HTR-8/SVneo (cell line): ENCODE measurements at regions not wholly inside any gene's neighbourhood (a gene's known extent, or its start where the extent isn't known, plus 50 kb on each side); places are given as distances from the start of the nearest gene placed in this dataset.

Experiments used
- DNase-seq: peaks from one replicate; pipeline ENCODE4 v3.0.0; 2011; ENCODE audit warnings: low spot score, mixed read lengths; ENCODE audit not compliant: insufficient read length
- FAIRE-seq: peaks from 2 replicates; lab custom pipeline; 2011; peaks lifted over from hg19 to GRCh38; lab: Jason Lieb, UNC

DNA sequence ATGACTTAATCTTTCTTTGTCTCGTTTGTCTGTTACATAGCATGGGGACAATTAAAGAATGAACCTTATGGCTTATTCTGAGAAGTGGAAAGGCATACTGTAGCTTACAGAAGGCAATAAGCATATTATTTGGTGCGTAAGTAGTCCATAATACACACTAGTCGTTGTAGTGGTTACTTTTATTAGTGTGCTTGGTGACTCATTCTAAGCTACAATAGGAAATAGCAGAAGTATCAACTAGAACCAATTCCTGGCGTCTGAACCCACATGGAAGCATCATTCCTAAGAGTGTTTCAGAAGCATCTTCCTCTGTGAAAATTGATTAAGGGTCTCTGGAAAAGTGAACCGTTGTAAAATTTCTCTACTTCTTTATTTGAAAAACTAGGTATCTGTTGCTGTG, 777.8 kb upstream of the EEF2KMT start:
- FAIRE-seq (no peak), DNase-seq (no peak)

DNA sequence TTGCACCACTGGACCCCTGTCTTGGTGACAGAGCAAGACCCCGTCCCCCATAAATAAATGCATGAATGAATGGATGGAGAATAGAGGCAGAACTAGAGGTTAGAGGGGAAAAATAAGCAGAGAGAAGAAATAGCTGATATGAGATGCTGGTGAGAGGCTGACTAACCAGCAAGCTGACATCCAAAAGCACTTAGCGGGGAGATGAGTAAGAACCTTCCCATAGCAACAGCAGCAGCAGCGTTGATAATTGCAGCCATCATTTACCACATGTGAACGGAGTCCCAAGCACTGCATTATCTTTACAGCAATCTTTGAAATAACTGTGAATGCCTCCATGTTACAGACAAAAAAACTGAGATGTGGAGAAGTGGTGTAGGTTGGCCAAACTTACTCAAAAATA, 777.3 kb upstream of the EEF2KMT start:
- no peak for FAIRE-seq
- DNase-seq, result no peak

DNA sequence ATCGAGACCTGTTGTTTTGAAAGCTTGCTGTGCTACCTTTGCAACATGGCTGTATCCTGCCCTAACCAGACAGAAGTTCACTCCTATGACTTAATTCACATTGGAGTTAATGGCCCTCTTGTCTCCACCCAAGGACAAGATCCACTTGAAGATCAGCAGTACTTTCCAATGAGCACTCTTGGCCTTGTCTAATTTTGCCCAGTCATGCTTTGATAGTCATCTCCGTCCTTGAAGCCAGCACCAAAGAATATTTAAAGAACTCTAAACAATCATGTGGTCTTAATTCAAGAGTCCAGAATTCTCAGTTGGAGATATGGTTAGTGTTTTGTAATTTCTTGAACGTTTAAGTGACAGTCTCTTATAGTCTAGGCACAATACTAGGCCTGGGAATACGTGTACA, 775.6 kb upstream of the EEF2KMT start:
- FAIRE-seq, result no peak
- DNase-seq, result no peak

- no peak for FAIRE-seq
- no peak for DNase-seq
These were observed 773.5 kb upstream of the EEF2KMT start for GRCh38 chr16:5870886-5871691.

DNA sequence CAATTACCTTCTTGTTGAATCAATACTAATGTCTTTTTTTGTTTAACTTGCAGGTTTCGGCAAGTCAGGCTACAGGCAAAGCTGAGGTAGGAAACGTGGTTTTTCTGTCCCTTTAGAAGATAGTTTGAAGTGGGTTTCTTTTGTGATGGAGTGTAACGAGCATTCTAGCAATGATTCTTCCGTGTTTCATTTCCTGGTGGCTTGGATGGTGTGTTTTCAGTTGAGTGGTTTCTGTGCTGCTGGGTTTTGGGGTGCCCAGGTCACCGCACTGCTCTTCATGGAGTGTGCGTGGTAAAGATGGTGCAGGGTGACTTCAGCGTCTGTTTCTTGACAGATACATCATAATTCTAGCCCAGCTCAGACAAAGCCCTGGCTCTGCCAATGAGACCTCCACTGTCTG, 769.7 kb upstream of the EEF2KMT start:
- DNase-seq (no peak), FAIRE-seq (no peak)

DNA sequence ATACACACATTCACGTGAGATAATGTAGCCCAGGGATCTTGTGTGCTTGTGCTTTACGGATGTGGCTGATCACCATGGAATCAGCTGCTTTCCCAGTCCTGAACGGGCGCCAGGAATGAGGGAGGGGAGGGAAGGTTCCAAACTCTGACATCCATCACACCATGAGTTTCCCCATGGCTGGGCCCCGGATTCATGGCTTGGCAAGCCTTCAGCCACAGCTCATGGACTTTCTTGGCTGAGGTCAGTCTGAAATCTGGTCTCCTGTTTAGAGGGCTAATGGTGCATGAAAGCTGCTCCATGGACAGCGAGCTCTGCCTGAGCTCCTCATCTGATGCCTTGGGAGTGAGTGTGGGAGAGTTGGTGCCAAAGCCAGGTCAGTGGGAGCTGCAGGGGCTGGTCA, 767.6 kb upstream of the EEF2KMT start:
- DNase-seq (no peak), FAIRE-seq (no peak)

DNA sequence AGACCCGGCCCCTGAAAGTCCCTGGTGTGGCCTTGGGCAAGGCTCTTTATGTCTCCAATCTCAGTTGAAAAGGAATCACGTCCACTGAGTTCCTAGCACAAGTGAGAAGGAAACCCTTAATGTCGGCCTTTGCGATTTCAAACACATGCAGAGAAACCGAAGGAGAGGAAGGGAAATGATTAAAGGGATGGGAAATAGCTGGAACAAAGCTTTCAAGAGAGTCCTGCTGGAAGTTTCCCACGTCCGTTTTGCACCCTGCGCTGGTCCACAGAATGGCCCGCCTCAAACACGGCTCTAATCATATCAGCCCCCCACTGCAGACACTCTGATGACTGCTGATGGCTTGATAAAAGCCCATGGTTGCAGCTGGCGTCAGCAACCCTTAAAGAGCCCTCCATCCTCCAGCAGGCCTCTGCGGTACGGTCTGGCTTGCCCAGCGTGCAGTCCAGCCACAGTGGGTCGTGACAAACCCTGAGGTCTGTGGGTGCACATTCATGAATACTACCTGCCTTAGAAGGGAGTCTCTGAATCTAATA, 765.5 kb upstream of the EEF2KMT start:
- no peak for FAIRE-seq
- no peak for DNase-seq

DNA sequence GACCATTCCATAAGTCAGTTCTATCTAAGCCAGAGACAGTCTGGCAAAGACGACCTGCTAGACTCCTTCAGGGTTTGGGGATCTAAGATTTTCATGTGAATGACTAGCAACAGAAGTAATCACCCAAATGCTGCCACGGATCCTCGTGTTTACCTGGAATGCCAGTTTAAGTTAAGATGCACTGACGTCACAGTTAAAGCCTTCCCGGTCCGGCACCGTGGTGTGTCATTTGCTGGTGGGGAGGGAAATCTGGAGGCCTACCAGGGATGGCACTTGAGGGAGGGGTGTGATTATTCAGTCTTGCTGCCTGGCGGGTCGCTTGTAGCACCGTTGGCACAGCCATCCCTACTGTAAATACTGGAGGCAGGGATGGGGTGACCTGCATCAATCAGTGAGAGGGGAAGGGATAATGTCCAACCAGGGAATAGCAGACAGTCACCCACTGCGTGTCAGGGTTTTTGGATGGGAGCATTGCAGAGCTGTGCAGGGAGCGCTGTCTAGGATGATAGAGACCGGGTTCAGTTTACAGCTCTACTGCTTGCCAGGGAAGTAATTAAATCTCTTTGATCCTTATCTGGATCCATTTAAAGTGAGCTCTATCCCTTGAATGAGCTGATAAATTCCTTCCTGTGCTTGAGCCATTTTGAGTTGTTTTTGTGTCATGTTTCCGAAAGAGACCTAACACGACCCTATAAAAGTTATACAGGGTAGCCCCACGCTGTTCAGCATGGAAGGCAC, 764.7 kb upstream of the EEF2KMT start:
- DNase-seq (no peak), FAIRE-seq (no peak)

DNA sequence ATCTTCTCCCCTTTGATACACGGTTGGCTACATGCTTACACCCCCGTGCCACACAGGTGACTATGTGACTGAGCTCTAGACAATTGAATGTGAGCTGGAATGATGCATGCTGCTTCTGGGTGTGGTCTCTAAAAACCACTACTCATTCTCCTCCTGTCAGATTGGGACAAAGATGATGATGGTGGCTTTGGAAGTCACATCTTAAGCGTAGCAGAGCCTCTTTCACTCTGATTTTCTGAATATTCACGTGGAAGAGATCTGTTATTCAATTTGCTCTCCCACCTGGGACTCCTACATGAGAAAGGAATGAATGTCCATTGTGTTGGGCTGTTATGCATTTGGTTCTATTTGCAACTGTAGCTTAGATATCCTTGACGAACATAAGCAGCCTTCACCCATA, 763.6 kb upstream of the EEF2KMT start:
- FAIRE-seq, result no peak
- no peak for DNase-seq

DNA sequence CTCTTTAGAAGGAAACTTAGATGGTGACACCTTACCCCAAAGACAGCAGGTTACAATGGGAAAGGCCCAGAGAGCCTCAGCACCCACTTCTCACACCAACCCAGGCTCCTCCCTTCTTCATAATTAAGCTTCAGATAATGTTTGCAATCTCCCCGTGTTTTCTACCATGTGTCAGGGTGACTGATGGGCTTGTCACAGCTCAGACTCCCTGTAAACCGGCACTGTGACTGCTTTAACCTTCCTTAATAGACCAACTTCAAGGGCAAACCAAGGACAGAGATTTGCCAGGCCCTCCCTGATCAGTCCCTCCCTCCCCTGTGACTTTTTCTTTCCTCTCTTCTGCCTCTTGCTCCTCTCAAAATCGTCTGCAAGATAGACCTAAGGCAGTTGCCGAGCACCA, 760.6 kb upstream of the EEF2KMT start:
- no peak for FAIRE-seq
- no peak for DNase-seq

GRCh38 chr16:5854027-5854426, 756.4 kb upstream of the EEF2KMT start:
- DNase-seq (no peak), FAIRE-seq (no peak)

GRCh38 chr16:5852151-5852550, 754.6 kb upstream of the EEF2KMT start:
- FAIRE-seq (no peak), DNase-seq (no peak)

- DNase-seq, result no peak
- FAIRE-seq, result no peak
These were observed 753.9 kb upstream of the EEF2KMT start for GRCh38 chr16:5851393-5851982.

GRCh38 chr16:5850632-5851392, 753.2 kb upstream of the EEF2KMT start:
- FAIRE-seq (no peak), DNase-seq (no peak)

DNA sequence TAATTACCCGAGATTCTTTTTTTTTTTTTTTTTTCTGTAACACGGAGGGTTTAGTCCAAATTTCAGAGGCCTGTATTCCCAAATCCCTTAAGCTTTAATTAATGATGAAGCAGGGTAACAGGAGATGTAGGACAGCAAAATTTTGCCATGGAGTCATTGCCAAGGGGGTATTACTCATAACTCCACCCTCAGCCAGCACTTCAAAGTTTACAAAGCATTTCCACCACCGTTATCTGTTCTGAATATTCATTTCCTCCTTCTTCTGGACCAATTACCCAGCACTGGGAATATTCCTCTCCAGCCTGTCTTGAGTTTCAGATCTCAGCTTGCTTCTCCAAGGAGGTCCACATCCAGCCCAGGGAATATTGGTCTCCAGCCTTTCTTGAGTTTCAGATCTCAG, 747.5 kb upstream of the EEF2KMT start:
- no peak for DNase-seq
- no peak for FAIRE-seq

GRCh38 chr16:5841974-5842373, 744.4 kb upstream of the EEF2KMT start:
- no peak for FAIRE-seq
- no peak for DNase-seq

GRCh38 chr16:5838725-5839124, 741.1 kb upstream of the EEF2KMT start:
- no peak for FAIRE-seq

GRCh38 chr16:5838071-5838470, 740.5 kb upstream of the EEF2KMT start:
- DNase-seq (no peak), FAIRE-seq (no peak)

More at GRCh38 chr16:5838725-5839124, 741.1 kb upstream of the EEF2KMT start:
- no peak for DNase-seq

GRCh38 chr16:5837007-5837670, 739.5 kb upstream of the EEF2KMT start:
- no peak for FAIRE-seq
- DNase-seq, result no peak

GRCh38 chr16:5835876-5836275, 738.3 kb upstream of the EEF2KMT start:
- FAIRE-seq (no peak), DNase-seq (no peak)
